Lung microvascular endothelial cell (primary cell): ENCODE measurements at regions not wholly inside any gene's neighbourhood (a gene's known extent, or its start where the extent isn't known, plus 50 kb on each side); places are given as distances from the start of the nearest gene placed in this dataset.
A peak's percentile ranks its signal among the peaks of the same experiment; 100 is the strongest.

Experiments used
- DNase-seq, 2 donors: peaks; one replicate each; pipeline versions ENCODE4 v3.0.0 to v3.0.0-alpha.2; 2010; ENCODE audit warnings: low read depth in 2 of 2

DNA sequence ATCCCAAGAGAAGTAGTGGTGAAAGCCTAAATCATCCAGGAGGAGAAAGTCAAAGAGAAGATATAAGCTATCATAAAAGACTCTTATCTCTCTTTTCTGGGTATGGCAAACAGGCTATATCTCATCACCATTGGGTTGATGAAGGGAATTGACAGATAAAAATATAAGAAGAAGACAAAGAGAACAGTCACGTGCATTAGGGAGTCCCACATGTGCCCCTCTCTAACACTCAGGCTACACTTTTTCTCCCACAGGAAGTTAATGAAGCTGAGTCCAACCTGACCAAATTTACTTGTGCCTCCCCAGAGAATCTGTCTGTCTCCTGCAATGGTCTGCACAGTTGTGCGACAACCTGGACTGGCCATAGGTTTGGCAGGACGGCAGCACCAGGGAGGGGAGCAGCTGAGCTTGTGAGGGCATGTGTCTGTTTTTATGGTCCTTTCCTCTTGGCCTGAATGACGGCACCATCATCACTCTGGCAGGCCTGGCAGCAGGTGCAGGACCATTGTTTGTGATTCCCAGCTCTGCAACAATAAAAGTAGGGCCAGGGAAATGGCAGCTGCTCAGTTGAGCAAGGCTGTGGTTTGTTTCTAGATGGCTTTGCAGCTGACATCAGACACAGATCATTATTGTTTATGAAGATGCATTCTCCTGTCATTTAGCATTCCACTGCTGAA, 144.5 kb upstream of the MCHR2 start:
- no peak for DNase-seq

DNA sequence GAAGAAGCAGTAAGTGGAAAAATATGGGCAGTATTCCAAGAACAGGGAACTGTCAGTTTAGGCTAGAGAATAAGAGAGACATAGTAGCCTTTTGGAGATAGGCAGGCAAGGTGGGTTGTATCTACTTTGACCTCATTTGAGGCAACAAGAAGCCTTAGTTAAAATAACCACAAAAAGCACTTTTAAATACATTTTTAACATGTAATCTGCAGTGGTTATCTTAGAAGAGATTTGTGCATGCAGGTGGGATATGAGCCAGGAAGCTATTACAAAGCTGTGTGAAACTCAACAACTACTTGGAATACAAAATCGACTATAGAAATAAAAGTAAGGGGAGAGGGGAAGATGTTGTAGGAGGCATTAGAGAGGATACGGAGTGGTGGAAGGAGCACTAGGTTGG, 143.7 kb upstream of the MCHR2 start:
- no peak for DNase-seq

DNA sequence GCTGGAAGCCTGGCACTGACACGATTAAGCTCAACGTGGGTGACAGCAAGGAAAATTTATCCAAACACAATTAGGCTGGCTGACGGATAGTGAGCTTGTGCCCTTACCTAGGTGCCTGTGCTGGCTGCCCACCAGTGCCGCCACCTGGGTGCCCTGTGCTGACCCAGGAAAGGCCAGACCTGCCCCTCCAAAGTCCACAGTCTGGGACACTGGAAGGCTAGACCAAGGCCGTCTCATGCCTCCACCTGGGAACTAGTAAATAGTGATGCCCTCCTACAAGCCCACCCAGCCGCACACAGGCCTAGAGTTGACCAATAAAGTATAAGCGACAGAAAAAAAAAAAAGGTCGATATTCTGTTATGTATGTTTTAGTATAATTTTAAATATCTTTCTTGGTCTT, 142.6 kb upstream of the MCHR2 start:
- no peak for DNase-seq

DNA sequence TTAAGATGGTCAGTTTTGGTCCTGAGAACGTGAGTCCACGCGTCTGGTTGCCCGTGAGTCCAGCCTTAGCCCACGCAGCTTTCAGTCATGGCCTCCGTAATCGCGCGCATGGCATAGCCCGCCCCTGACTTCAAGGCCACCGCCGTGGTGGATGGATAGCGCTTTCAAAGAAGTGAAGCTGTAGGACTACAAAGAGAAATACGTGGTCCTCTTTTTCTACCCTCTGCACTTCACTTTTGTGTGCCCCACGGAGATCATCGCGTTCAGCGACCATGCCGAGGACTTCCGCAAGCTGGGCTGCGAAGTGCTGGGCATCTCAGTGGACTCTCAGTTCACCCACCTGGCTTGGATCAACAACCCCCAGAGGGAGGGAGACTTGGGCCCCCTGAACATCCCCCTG, 142.0 kb upstream of the MCHR2 start:
- no peak for DNase-seq

DNA sequence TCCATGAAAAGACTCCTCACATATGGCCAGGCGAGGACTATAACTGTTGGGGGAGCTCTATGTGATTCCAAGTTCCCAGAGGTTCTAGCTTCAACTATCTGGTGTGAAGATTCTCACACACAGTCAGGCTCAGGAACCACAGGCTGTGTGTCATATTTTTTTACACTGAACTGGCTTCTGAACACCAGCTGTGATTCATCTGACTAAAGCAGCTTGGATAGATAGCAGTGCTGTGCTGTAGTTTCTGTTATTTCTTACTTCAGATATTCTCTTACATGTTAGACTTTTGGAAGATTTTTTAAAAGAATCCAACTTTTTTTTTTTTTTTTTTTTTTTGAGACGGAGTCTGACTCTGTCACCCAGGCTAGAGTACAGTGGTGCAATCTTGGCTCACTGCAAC, 140.7 kb upstream of the MCHR2 start:
- DNase-seq = peak in 1 of 2 donors; percentile 41

DNA sequence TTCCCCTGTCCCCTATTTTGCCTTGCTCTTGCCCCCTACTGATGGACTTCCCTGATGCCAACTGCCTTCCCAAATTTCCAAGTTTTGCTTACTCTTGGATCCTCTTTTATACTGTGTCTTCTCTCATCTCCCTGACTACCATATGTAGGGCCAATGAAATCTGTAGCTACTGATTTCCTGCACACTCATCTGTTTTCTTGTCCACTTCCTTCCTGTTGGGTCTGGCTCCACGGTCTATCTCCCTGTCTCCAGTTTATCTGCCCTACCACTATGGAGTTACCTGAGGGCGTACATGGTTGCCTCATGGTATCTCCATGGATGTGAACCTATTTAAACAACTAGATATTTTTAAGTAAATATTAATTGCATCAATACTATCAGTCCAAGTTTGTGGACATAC, 140.3 kb upstream of the MCHR2 start:
- peak; percentile 12 to 50 for DNase-seq

DNA sequence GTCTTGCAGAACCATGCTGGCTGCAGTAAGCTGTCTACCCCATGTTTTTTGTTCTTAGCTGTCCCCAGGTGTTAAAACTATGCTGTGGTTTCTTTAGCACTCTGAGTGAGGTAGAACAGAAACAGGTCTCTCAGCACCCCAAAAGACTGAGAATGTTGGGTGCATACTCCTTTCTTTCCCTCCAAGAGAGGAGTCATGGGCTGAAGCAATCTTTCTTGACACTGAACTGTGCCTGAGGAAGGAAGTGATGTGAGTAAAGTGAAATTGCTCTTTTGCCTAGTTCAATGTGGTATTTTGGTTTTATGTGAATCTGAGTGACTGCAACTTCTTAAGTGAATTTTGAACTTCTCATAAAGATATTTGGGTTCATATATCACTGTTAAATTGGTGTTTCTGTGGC, 138.0 kb upstream of the MCHR2 start:
- DNase-seq = no peak

DNA sequence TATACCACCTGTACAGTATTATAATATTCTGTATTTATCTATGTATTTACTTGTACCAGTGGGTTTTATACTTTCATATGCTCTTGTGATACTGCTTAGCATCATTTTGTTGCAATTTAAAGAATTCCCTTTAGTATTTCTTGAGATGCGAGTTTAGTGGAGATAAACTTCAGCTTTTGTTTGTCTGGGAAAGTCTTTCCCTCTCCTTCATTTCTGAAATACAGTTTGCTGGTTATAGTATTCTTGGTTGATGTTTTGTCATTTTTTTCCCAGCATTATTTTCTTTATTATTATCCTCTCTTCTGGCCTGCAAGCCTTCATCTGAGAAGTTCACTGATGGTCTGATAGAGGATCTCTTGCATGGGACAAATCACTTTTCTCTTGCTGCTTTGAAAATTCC, 136.6 kb upstream of the MCHR2 start:
- no peak for DNase-seq

DNA sequence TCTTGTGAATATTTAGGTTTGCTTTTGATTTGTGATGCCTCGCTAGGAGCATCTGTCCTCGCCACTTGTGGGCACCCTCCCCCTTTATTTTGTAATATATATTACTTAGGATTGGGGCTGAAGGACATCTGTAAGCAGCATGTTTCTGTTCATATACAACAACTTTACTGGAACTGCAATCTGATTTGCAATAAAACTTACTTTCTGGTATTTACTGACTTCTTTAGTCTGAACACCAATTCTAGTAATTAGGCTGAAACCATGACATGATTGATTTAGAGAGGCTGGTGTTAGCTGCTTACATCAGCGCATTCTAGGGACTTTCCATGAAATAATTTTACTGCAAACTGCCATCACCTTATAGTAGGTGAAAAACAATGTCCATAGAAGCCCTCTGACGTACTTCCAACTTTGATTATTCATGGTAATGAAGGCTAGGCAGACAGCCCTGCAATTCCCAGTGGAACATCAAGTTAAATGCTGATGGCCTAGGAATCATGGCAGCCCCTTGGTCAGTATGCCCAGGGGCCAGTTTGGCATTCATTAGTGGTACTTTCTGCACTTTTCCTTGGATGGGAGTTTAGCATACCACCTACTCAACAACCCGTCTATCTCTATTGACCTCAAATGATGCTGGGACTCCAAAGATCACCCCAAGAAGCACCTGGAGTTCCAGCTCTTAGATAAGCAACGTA, 132.9 kb upstream of the MCHR2 start:
- no peak for DNase-seq

DNA sequence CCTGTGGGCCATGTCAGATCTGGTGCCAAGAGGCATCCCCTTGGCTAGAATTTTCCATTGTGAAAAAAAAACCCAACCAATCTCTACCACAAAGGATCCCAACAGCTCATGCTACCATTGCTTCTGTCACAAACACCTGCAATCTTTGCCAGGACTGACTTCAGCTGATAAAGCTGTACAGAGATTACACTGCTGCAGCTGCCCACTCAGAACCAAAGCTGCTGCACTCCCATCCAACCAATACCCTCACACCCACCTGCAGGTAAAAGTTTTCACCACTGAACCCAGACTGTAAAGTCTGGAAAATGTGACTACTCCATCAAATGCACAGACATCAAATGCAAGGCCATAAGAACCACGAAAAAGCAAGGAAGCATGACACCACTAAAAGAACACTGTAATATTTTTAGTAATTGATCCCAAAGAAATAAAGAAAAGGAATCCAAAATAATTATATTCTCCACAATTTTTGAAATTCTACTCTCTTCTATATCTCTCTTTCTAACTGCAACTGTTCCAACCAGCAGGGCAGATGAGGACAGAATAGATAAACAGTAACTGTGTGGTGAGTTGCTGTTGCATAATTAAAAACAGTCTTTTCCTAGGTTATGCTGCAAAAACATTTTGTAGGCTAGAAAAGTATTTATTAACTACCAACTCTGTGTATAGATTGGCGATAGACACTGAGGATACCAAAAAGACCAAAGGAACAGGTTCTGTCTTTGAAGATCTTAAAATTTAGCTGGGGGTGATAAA, 128.0 kb upstream of the MCHR2 start:
- DNase-seq = no peak

DNA sequence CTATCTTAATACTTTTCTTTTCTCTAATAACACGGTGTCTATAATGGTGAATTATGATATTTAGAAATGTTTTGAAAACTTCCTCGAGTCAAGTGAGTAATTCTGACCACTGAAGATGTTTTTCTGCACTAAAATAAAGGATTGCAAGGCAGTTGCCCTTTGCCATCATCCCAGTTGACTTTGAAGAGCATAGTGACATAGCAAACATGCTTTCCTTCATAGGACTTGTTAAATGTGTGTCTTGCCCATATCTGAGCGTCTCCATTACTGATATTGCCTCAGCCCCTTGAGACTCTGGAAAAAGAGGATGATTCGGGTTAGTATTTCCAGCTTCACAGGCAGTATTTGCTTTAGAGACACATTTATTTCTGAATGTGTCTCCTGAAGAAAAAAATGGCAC, 125.2 kb upstream of the MCHR2 start:
- DNase-seq = no peak

DNA sequence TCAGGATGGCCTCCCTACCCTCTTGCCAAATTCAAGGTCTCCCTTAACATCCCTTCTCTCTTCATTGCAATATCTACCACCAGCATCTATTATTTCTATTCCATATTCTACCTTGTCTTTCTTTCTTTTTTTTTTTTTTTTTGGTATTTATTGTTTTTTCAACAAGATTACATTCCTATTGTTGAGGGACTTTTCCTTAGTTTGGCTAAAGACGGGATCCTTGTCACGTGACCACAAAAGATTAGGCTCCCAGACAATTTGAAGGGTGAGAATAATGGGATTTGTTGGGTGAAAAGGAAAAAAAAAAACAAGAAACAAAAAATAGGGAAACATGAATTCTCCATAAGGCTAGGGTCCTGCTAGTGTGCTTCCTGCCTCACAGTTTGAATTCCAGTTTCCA, 124.3 kb upstream of the MCHR2 start:
- DNase-seq = no peak

DNA sequence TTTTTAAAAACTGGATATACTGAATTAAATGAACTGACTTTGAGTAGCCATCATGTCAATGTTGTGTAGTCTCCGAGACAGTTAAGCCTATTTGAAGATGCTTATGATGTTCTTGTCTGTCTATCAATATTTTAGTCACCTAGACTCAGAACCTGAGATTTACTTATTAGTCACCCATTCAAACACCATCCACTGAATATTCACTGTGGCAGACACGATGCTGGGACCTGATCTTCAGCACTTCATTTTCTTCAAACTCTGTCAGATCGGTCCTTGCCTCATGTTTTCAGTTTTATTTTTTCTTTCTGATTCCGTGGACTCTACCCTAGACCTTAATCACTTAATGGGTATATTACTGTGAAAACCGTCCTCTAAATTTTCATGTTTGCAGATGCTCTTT, 123.7 kb upstream of the MCHR2 start:
- DNase-seq = no peak

DNA sequence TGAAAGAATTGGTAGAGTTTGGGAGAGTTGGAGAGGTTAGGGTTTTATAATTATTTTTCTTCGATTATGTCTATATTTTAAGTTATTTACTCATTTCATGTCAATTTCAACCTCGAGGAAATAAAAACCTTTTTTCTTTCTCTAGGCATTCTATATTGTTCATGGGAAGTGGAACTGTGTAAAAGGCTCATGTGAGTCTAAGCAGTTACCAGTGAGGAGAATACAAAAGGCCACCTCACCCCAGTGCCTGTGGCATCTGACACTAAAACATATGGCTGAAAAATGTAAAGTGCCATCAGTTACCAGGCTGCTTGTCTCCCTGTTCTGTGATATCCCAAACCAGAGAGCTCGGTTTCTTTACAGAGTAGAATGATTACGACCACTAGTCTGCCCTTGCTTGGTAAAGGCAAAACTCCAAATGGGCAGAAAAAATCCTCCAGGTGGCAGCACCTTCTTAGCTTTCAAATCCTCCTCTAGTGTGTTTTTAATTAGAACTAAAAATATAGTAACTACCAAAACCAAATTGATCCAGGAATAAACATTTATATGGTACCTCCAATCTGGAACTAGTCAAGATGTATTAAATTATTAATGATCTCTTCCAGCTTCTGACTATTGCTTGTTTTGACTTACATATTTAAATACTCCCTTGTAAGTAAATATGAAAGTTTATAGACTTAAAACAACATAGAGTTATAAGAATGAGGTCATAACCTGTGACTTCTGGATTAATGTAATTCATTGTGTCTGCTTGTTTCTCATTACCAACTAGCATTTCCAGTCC, 122.6 kb upstream of the MCHR2 start:
- DNase-seq = peak; percentile 78 to 82

DNA sequence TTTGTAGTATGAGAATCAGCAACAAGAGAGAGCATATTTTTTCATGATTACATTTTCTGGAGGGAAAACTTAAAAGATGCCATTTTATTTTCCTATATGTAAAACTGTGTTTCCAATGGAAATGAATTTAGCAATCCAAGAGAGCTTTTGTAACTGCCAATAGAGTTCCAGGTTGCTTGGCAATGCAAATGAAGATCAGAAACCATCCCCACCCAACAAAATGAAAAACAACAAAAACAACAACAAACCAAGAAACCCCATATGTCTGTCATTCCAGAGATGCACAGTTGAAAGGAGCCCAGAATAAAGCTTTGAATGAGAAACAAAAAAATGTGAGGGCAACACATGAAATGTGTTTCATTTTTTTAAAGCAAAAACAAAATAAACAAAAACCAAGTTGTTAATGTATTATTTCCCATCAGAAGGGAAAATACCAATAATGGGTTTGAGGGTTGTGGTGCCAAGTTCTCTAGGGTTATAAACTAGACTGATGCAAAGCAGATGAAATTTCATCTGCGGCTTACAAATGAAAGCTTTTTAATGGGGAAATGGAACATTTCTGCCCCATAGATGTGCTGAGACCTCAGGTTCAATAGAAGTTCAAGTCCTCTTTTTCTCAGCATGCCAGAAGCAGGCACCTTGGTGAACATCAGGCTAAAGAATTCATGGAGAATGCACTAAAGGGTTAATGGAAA, 121.5 kb upstream of the MCHR2 start:
- DNase-seq = no peak

DNA sequence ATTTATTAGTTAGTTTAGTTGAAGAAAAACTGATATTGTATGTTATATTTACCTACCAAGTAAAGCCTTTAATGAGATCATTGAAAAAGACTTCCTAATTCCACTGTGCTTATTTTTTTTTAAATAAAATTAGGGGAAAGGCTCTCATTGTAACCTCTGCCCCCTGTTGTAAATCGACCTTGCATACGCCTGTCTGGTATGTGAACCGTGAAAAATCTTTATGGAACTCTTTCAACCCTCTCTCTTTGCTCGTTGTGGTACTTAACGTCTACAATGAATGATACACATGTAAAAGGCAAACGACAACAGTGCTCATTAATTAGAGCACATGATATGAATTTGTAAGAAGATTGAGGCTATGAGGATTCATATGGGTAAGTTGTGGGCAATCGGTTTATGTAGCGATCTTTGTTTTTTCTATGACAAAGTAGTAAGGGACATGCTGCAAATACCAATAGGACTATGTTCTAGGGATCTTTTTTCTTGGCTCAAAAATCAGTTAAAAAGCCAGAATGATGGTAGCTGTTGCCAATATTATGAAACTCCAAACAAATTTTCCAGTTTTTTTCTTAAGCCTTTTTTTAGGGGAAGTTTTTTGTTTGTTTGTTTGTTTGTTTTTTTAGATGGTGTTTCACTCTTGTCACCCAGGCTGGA, 119.0 kb upstream of the MCHR2 start:
- no peak for DNase-seq

DNA sequence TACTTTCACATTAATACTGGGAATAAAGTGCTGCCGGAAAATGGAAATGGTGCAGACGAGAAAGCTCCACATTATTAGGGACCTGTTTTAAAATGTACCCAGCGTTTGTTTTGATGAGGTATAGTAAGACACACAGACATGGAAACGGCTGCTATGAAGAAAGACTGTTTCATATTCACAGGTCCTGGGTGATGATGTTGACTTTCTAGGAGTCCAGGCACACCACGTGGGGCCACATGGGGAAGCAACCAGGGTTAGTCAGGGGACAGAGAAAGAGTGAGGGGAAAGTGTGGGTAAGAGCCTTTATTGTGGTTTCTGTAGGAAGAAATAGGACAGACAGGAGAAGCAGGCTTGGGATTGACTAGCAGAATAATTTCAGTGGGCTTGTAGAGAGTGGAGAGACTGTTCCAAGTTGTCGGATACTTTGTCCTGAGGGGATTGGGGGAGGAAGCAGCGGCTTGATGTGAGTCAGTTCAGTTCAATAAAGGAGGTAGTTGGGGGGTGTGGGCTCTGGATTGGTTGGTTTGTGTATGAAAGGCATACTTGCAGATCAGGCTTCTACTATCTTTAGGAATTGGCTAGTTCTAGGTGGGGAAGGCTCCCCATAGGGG, 112.0 kb upstream of the MCHR2 start:
- DNase-seq = no peak

DNA sequence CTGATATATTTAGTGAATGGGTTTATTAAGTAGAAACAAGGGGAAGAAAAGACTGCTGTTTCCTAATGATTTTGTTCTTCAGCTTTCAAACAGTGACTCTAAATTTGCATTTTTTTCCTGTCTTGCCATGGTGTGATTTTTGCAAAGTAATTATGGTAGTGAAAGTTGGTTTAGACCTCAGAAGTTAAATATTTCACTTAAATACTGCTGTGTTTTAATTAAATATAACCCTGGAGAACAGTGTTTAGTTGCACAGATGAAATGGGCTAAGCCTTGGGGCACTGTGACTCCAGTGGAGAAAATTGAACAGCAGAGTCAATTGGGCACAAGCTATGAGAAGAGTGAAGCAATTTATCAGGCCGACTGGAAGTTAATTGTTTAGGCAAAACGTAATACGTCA, 111.1 kb upstream of the MCHR2 start:
- no peak for DNase-seq

DNA sequence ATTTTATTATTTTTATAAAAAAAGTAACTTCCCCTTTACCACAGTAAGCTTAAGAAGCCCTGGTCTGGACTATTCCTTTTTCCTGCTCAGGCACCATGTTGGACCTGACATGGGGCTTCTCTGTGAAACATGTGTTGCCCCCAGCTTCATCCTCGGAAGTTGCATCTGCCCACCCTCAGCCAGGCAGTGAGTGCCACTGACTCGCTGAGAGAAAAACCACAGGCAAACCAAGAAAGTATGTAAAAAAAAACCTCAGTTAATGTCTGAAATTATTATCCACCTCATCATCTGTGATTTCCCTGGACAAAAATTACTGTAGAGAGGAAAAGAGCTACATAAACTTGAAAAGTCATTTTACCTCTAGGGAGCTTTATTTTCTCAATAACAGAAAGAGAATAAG, 109.9 kb upstream of the MCHR2 start:
- no peak for DNase-seq

DNA sequence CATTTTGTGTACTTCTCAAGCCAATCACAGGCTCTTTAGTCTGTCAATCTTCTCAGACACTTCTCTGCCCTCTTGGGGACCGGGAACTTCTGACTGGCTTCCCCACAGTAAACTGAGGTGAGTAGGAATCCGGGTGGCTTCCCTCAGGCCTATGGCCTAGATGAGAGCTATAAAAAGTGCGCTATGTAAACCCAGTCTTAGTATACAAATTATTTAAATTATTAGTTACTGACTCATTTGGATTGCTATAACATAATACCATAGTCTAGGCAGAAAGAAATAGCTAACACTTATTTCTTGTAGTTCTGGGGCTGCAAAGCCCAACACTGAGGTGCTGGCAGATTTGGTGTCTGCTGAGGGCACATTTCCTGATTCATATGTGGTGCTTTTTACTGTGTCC, 109.2 kb upstream of the MCHR2 start:
- no peak for DNase-seq

DNA sequence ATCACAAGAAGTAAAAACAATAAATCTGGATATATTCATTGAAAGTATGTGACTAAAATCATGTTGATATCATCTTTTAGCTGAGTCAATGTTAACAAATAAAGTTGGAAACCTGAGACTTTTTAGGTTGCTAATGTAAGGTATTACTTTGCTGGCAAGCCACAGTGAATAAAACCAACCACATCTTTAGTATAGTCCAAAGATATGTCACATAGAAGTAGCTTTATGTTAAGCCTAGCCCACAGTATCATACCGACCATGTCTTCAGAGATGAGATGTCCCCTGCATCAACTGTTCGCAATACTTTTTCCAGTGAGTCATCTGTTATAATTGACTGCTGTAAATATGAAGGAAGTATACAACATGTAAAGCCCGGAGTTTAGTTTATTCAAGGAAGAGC, 107.6 kb upstream of the MCHR2 start:
- DNase-seq = no peak
